Body of pancreas (tissue), 4 donors: ENCODE measurements at regions not wholly inside any gene's neighbourhood (a gene's known extent, or its start where the extent isn't known, plus 50 kb on each side); places are given as distances from the start of the nearest gene placed in this dataset.

Experiments
- POLR2A ChIP-seq, 3 donors: fragments of 450-650 bp; IDR thresholded peaks; one replicate each; pipeline ENCODE4 v1.6.1; 2016; ENCODE audit warnings: antibody characterized with exemption in 3 of 3, mild to moderate bottlenecking in 2 of 3
- TF ChIP-seq, protein P1 (sequence below), 7 experiments: fragments of 450-650 bp in 4 of 7; fragments of 200-600 bp in 3 of 7; sonication (generic) in 3 of 7; IDR thresholded peaks; one replicate each; pipeline ENCODE4 v1.5.1; 2016 to 2019; ENCODE audit warnings: antibody characterized with exemption in 7 of 7

DNA sequence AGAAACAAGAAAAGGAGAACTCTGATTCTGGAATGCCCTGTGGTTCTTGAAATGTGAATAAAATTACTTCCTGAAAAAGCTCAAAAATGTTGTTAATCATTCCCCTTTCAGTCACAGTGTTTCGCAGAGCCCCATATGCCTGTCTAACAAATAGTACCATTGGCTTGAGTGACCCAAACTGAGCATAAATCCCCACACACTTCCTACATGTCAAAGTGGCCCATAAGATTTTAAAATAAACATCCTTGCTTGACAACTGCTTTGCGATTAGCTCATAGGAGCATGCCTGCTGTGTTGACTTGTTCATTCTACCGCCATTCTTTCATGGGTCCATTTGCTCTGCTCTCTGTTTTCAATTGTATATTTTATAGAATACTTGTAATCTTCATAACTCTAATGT lies 377.8 kb upstream of the SMIM21 start:
- TF ChIP-seq, protein P1, sequence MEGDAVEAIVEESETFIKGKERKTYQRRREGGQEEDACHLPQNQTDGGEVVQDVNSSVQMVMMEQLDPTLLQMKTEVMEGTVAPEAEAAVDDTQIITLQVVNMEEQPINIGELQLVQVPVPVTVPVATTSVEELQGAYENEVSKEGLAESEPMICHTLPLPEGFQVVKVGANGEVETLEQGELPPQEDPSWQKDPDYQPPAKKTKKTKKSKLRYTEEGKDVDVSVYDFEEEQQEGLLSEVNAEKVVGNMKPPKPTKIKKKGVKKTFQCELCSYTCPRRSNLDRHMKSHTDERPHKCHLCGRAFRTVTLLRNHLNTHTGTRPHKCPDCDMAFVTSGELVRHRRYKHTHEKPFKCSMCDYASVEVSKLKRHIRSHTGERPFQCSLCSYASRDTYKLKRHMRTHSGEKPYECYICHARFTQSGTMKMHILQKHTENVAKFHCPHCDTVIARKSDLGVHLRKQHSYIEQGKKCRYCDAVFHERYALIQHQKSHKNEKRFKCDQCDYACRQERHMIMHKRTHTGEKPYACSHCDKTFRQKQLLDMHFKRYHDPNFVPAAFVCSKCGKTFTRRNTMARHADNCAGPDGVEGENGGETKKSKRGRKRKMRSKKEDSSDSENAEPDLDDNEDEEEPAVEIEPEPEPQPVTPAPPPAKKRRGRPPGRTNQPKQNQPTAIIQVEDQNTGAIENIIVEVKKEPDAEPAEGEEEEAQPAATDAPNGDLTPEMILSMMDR (IDR thresholded peaks at IDR 0.05), result no peak
- TF ChIP-seq POLR2A (IDR thresholded peaks at IDR 0.05), result no peak
